IPS-18c (cell line): ENCODE measurements at regions not wholly inside any gene's neighbourhood (a gene's known extent, or its start where the extent isn't known, plus 50 kb on each side); places are given as distances from the start of the nearest gene placed in this dataset.

ENCODE experiments used
- H3K4me3 ChIP-seq: 2 replicates; pipeline ENCODE4 v1.7.0; 2013; ENCODE audit warnings: low read depth, mild to moderate bottlenecking, low read length, moderate library complexity; ENCODE audit not compliant: insufficient read depth
- H3K9me3 ChIP-seq: one replicate; pipeline ENCODE4 v1.6.1; 2013; ENCODE audit warnings: mild to moderate bottlenecking, low read length, moderate library complexity; ENCODE audit not compliant: control insufficient read depth, insufficient read depth

- Histone ChIP-seq H3K4me3 (no peak overlapping the region), H3K9me3 (no peaks in the 10 kb centered on the region)
Observed at GRCh38 chr5:81914696-81915095, 57.1 kb upstream of the ATG10 start.

- Histone ChIP-seq H3K9me3 (no peaks in the 10 kb centered on the region), H3K4me3 (no peak overlapping the region)
Observed at GRCh38 chr5:81912933-81913332, 58.9 kb upstream of the ATG10 start.

- H3K9me3 ChIP-seq: no peaks in the 10 kb centered on the region
- H3K4me3 ChIP-seq: no peak overlapping the region
Observed at GRCh38 chr5:81909677-81910076, 62.1 kb upstream of the ATG10 start.

DNA sequence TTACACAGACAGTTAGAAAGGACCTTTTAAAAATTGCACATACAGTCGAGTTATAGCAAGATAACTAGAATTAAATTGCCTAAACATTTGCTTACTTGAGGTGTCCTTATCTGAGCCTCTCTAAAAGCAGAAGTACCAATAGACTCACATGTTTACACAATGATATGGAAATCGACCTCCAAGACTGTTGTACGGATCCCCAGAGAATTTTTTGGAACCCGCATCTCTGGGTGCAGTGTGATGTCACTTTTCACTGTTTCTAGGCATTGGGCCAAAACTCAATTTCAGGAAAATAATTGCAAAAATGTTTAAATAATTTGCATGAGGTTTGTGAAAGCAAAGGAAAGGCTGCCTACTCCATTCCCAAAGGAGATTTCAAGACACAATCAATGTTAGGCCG lies 63.1 kb upstream of the ATG10 start:
- no peak overlapping the region for H3K4me3 ChIP-seq

GRCh38 chr5:81908044-81908443 lies 63.8 kb upstream of the ATG10 start:
- H3K9me3 ChIP-seq: no peaks in the 10 kb centered on the region

More for the DNA sequence above, 63.1 kb upstream of the ATG10 start:
- no peaks in the 10 kb centered on the region for H3K9me3 ChIP-seq

DNA sequence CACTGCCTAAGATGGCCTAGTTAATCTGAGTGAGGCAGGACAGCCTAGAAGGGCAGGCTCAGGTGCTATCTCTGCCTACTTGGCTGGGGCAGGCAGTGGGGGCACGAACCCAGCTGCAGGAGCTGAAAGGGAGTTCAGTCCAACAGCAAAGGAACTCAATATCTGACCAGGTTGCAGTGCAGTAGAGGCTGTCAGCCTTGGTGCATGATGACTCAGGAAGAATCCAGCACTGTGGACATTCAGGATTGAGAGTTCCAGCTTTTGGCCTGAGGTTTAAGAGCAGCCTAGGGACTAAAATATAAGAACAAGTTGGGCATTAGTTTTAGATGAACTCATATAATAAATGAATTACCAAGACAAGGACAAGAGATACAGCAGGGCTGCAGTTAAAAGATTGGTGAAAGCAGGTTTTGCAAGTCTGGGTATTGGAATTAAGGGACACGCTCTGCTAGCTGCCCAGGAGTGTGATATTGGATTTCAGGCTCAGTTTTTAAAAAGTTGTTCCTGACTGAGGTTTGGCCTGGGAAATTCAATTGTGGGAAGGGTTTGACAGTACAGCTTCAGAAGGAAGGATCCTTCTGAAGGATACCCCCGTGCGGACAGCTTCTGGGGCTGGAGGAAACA lies 64.7 kb upstream of the ATG10 start:
- Histone ChIP-seq H3K9me3 (no peaks in the 10 kb centered on the region), H3K4me3 (no peak overlapping the region)

More at GRCh38 chr5:81908044-81908443, 63.8 kb upstream of the ATG10 start:
- H3K4me3 ChIP-seq: no peak overlapping the region

- Histone ChIP-seq H3K4me3 (no peak overlapping the region), H3K9me3 (no peaks in the 10 kb centered on the region)
Observed at GRCh38 chr5:81906086-81906485, 65.7 kb upstream of the ATG10 start.

- Histone ChIP-seq H3K4me3 (no peak overlapping the region), H3K9me3 (no peaks in the 10 kb centered on the region)
Observed at GRCh38 chr5:81904861-81905260, 67.0 kb upstream of the ATG10 start.

GRCh38 chr5:81904166-81904565 lies 67.7 kb upstream of the ATG10 start:
- H3K4me3 ChIP-seq: no peak overlapping the region
- no peaks in the 10 kb centered on the region for H3K9me3 ChIP-seq

DNA sequence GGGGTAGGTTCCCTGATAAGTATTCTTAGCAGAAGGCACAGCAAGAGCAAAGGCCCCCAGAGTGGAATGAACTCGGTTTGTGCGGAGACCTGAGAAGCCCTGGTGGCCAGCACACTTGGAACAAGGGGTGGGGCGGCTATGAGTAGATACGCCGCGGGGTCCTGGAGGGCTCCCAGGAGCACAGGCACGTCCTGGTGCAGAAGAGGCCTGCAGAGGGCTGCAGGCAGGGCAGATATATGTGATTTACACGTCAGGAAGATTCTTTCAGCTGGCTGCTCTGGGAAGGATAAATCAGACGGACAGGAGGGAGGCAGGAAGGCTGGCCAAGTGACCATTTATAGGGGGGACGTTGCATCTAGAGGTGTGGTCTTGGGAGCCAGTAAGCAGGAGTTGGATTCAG lies 70.2 kb upstream of the ATG10 start:
- no peaks in the 10 kb centered on the region for H3K9me3 ChIP-seq

DNA sequence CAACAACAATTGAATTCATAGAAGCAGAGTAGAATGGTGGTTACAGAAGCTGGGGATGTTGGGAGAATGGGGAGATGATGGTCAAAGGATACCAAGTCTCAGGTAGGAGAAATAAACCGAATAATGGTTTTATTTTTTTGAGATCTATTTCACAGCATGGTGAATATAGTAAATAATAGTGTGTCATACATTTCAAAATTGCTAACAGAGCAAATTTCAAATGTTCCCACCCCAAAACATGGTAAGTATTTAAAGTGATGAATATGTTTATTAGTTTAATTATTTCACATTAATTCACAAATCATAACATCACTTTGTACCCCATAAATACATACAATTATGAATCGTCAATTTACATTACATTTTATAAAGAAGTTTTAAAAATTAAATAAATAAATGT lies 72.7 kb upstream of the ATG10 start:
- Histone ChIP-seq H3K4me3 (no peak overlapping the region), H3K9me3 (no peaks in the 10 kb centered on the region)

More for the DNA sequence above, 70.2 kb upstream of the ATG10 start:
- H3K4me3 ChIP-seq: no peak overlapping the region

- Histone ChIP-seq H3K4me3 (no peak overlapping the region), H3K9me3 (no peaks in the 10 kb centered on the region)
Observed at GRCh38 chr5:81898403-81898802, 73.4 kb upstream of the ATG10 start.

- Histone ChIP-seq H3K9me3 (no peaks in the 10 kb centered on the region), H3K4me3 (no peak overlapping the region)
Observed at GRCh38 chr5:81896764-81897163, 75.1 kb upstream of the ATG10 start.

- Histone ChIP-seq H3K4me3 (no peak overlapping the region), H3K9me3 (no peaks in the 10 kb centered on the region)
Observed at GRCh38 chr5:81895307-81895706, 76.5 kb upstream of the ATG10 start.

DNA sequence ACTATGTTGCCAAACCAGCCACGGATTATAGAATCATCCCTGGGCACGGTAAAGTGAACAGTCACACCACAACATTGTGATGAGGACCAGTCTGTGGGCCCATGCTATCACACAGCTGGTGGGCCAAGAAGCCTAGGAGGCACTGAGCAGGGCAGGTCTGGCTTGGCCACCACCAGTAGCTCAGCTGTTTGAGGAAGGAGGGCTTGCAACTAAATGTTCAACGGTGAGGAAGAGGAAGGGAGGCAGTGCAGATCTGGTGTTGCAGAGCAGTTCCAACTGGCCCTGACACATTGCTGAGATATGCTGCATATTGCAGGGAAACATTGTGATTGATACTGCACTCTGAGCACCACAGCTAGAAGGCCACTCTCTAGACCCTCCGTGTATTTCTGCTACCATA lies 77.9 kb upstream of the ATG10 start:
- H3K9me3 ChIP-seq: no peaks in the 10 kb centered on the region
- H3K4me3 ChIP-seq: no peak overlapping the region

DNA sequence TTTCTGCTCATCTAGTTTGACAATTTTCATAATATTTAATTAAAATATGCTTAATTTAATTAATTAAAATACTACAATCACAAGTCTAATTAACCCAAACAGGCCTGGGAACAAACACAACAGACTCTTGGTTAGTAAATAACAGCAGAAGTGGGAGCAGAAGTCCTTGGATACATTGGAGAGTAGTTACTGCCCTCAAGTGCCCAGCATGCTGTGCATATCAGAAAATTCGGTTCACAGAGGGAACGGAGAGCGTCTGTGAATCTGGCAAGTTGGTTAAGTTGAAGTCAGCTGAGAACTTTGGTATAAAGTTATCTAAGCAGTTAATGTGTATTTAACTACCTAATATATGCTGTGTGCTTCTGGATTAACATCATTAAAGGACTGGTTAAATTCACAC lies 87.0 kb upstream of the ATG10 start:
- H3K4me3 ChIP-seq: no peak overlapping the region

GRCh38 chr5:81883371-81883770 lies 88.5 kb upstream of the ATG10 start:
- no peak overlapping the region for H3K4me3 ChIP-seq
- no peaks in the 10 kb centered on the region for H3K9me3 ChIP-seq

More for the DNA sequence above, 87.0 kb upstream of the ATG10 start:
- no peaks in the 10 kb centered on the region for H3K9me3 ChIP-seq

DNA sequence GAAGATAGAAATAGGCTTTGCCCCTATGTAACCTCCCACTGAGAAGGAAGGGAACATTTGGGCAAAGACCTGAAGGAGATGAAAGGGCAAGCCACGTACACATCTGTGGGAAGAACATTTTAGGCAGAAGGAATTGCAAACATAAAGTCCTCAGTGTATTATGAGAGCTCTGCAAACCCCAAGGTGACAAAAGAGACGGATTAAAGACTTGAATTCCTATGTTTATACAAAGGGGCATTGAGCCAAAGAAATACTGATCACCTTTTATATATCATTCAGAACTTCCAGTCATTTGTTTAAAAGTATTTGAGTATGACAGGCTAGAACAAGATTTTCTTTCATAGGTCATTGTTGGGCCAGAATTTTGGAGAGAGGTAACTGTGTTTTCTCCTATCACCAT lies 90.2 kb upstream of the ATG10 start:
- Histone ChIP-seq H3K4me3 (no peak overlapping the region), H3K9me3 (no peaks in the 10 kb centered on the region)

GRCh38 chr5:81879936-81880335 lies 91.9 kb upstream of the ATG10 start:
- Histone ChIP-seq H3K4me3 (no peak overlapping the region), H3K9me3 (no peaks in the 10 kb centered on the region)
